Astrocyte (in vitro differentiated cells and primary cell): ENCODE measurements at regions not wholly inside any gene's neighbourhood (a gene's known extent, or its start where the extent isn't known, plus 50 kb on each side); places are given as distances from the start of the nearest gene placed in this dataset.
A peak's percentile ranks its signal among the peaks of the same experiment; 100 is the strongest.

Experiments
- DNase-seq: peaks from one replicate; pipeline ENCODE4 v3.0.0-alpha.2; 2010; ENCODE audit warnings: low read depth
- FAIRE-seq: peaks from 2 replicates; lab custom pipeline; 2011; peaks lifted over from hg19 to GRCh38; lab: Jason Lieb, UNC
- H2AFZ ChIP-seq: 2 replicates; pipeline ENCODE4 v1.6.0; 2012; ENCODE audit warnings: low read depth, low read length, inconsistent platforms
- H3K27ac ChIP-seq: 2 replicates; pipeline ENCODE4 v1.5.1; 2011; ENCODE audit warnings: low read depth, low read length, inconsistent platforms
- H3K27me3 ChIP-seq: 2 replicates; pipeline ENCODE4 v1.6.0; 2011; ENCODE audit warnings: low read length, inconsistent platforms; ENCODE audit not compliant: insufficient read depth
- H3K36me3 ChIP-seq: 2 replicates; pipeline ENCODE4 v1.5.1; 2011; ENCODE audit warnings: low read length, inconsistent platforms; ENCODE audit not compliant: insufficient read depth
- H3K4me1 ChIP-seq: 2 replicates; pipeline ENCODE4 v1.5.1; 2011; ENCODE audit warnings: low read length, inconsistent platforms; ENCODE audit not compliant: insufficient read depth
- H3K4me2 ChIP-seq: 2 replicates; pipeline ENCODE4 v1.6.0; 2012; ENCODE audit warnings: low read length, inconsistent platforms
- H3K4me3 ChIP-seq: 2 replicates; pipeline ENCODE4 v1.5.1; 2011; ENCODE audit warnings: low read depth, mild to moderate bottlenecking, low read length, inconsistent platforms; ENCODE audit not compliant: insufficient read depth
- H3K79me2 ChIP-seq: 2 replicates; pipeline ENCODE4 v1.6.0; 2012; ENCODE audit warnings: mild to moderate bottlenecking, low read length, inconsistent platforms; ENCODE audit not compliant: insufficient read depth
- H3K9ac ChIP-seq: 2 replicates; pipeline ENCODE4 v1.6.0; 2012; ENCODE audit warnings: mild to moderate bottlenecking, low read length, inconsistent platforms
- H3K9me3 ChIP-seq: 2 replicates; pipeline ENCODE4 v1.5.1; 2012; ENCODE audit warnings: low read depth, mild to moderate bottlenecking, low read length, inconsistent platforms; ENCODE audit not compliant: insufficient read depth
- H4K20me1 ChIP-seq: 2 replicates; pipeline ENCODE4 v1.6.0; 2012; ENCODE audit warnings: low read length, inconsistent platforms; ENCODE audit not compliant: insufficient read depth
- H3K27ac Mint-ChIP-seq: one replicate; pipeline ENCODE4 v1.8.0; 2021; ENCODE audit warnings: mild to moderate bottlenecking, mixed read lengths; ENCODE audit not compliant: unreplicated experiment
- H3K27me3 Mint-ChIP-seq: one replicate; pipeline ENCODE4 v1.8.0; 2021; ENCODE audit warnings: low read depth, mixed read lengths; ENCODE audit not compliant: unreplicated experiment
- H3K36me3 Mint-ChIP-seq: one replicate; pipeline ENCODE4 v1.8.0; 2021; ENCODE audit warnings: low read depth, mixed read lengths; ENCODE audit not compliant: unreplicated experiment
- H3K4me1 Mint-ChIP-seq: one replicate; pipeline ENCODE4 v1.8.0; 2021; ENCODE audit warnings: low read depth, mixed read lengths; ENCODE audit not compliant: unreplicated experiment
- H3K4me3 Mint-ChIP-seq: one replicate; pipeline ENCODE4 v1.8.0; 2021; ENCODE audit warnings: mild to moderate bottlenecking, moderate library complexity, mixed read lengths; ENCODE audit not compliant: unreplicated experiment
- H3K9me3 Mint-ChIP-seq: one replicate; pipeline ENCODE4 v1.8.0; 2021; ENCODE audit warnings: mild to moderate bottlenecking, mixed read lengths; ENCODE audit not compliant: unreplicated experiment
- EZH2 ChIP-seq: IDR thresholded peaks from 2 replicates; pipeline ENCODE4 v1.6.1; 2012; ENCODE audit warnings: mild to moderate bottlenecking, low read length, inconsistent platforms; ENCODE audit not compliant: insufficient read depth
- TF ChIP-seq, protein P1 (sequence below): IDR thresholded peaks from 2 replicates; pipeline ENCODE4 v1.5.1; 2011; ENCODE audit warnings: low read depth, mild to moderate bottlenecking, inconsistent platforms, low read length, moderate library complexity; ENCODE audit not compliant: insufficient read depth

DNA sequence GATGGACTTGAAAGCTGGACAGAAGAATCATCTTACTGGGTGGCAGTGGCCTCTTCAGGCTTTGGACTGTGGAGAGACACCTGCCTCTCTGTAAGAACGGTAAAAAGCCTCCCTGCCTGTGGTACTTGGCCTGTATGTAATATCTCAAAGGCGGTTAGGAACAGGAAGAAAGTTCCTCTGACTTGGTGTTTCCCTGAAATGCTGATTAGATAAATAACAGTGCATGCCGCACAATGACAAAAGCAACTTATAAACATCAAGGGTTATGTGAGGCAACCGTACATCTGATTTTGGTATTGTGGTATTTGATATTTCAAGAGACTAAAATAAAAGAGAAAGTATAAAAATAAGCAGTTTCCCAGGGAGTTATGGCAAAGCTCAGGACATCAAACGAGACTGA is 92.4 kb upstream of the SORBS2 start:
- H3K4me1 ChIP-seq, result no peaks in the 10 kb centered on the region
- no peak for FAIRE-seq

DNA sequence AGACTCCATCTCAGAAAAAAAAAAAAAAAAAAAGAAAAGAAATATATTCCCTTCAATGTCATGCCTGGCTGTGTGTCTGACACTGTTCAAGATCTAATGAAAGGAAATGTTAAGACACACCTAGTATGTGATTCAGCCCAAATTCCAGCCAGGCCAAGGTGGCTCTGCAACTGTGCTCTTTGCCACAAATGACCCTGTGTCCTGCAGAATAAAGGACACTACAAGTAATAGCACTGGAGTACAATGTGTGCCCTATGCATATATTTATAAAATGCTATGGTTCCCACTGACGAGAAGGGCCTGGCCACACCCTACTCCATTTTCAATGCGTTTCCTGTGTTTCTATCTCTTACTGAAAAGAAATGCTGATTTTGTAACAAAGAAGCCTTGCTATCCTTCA is 98.0 kb upstream of the SORBS2 start:
- H3K4me1 Mint-ChIP-seq, result peaks cover 11% of the 10 kb centered on the region
- no peaks in the 10 kb centered on the region for H3K79me2 ChIP-seq
- no peak overlapping the region for H3K4me3 ChIP-seq
- FAIRE-seq (no peak), DNase-seq (no peak)
- H3K4me1 ChIP-seq, result peaks cover 11% of the 10 kb centered on the region
- H3K36me3 ChIP-seq, result no peaks in the 10 kb centered on the region
- no peaks in the 10 kb centered on the region for H4K20me1 ChIP-seq
- no peaks in the 10 kb centered on the region for H3K9me3 Mint-ChIP-seq
- TF ChIP-seq EZH2, result no peak
- TF ChIP-seq, protein P1, sequence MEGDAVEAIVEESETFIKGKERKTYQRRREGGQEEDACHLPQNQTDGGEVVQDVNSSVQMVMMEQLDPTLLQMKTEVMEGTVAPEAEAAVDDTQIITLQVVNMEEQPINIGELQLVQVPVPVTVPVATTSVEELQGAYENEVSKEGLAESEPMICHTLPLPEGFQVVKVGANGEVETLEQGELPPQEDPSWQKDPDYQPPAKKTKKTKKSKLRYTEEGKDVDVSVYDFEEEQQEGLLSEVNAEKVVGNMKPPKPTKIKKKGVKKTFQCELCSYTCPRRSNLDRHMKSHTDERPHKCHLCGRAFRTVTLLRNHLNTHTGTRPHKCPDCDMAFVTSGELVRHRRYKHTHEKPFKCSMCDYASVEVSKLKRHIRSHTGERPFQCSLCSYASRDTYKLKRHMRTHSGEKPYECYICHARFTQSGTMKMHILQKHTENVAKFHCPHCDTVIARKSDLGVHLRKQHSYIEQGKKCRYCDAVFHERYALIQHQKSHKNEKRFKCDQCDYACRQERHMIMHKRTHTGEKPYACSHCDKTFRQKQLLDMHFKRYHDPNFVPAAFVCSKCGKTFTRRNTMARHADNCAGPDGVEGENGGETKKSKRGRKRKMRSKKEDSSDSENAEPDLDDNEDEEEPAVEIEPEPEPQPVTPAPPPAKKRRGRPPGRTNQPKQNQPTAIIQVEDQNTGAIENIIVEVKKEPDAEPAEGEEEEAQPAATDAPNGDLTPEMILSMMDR, result no peak
- no peak overlapping the region for H3K27ac Mint-ChIP-seq
- H3K27ac ChIP-seq, result no peak overlapping the region
- no peak overlapping the region for H3K4me3 Mint-ChIP-seq
- no peaks in the 10 kb centered on the region for H3K27me3 Mint-ChIP-seq
- H3K9ac ChIP-seq, result no peak overlapping the region
- H3K4me2 ChIP-seq, result no peak overlapping the region
- peaks cover 8% of the 10 kb centered on the region for H3K27me3 ChIP-seq
- no peaks in the 10 kb centered on the region for H3K36me3 Mint-ChIP-seq
- H2AFZ ChIP-seq, result no peak overlapping the region
- no peaks in the 10 kb centered on the region for H3K9me3 ChIP-seq

More for the DNA sequence above, 92.4 kb upstream of the SORBS2 start:
- Histone ChIP-seq H3K36me3 (no peaks in the 10 kb centered on the region), H4K20me1 (no peaks in the 10 kb centered on the region), H3K9me3 (no peaks in the 10 kb centered on the region), H2AFZ (no peak overlapping the region), H3K9ac (no peak overlapping the region), H3K27me3 (no peaks in the 10 kb centered on the region), H3K4me2 (no peak overlapping the region), H3K27ac (no peak overlapping the region), H3K4me3 (no peak overlapping the region), H3K79me2 (no peaks in the 10 kb centered on the region)
- H3K9me3 Mint-ChIP-seq, result no peaks in the 10 kb centered on the region
- H3K4me1 Mint-ChIP-seq, result no peaks in the 10 kb centered on the region
- H3K4me3 Mint-ChIP-seq, result no peak overlapping the region
- H3K27ac Mint-ChIP-seq, result no peak overlapping the region
- TF ChIP-seq, protein P1, result no peak
- no peak for TF ChIP-seq EZH2
- H3K27me3 Mint-ChIP-seq, result no peaks in the 10 kb centered on the region
- no peaks in the 10 kb centered on the region for H3K36me3 Mint-ChIP-seq
- DNase-seq, result no peak

DNA sequence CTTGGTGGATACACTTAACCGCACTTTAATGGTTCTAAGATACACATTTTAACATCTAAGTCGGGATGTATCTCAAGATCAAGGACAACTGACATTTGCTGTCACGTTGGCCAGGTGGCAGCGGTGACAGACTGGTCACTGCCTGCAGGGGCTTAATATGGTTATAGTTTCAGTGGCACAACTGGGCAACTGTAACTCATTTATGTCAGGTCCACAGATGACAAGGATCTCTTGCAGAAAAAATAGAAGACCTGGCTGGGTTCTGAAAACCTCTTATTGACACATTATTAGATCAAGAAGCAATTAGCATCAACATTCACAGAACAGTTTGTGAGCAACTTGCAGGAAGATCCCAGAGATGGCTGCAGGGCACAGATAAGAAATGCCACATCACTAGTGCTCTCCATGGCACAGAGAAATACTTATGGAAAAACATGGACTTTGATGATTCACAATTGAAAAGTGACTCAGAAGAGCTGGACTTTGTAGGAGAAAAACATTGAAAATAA is 99.6 kb upstream of the SORBS2 start:
- Mint-ChIP-seq H3K27me3 (no peaks in the 10 kb centered on the region), H3K36me3 (no peaks in the 10 kb centered on the region), H3K4me3 (no peak overlapping the region), H3K4me1 (peaks cover 13% of the 10 kb centered on the region), H3K9me3 (peaks cover 3% of the 10 kb centered on the region), H3K27ac (no peak overlapping the region)
- peaks cover 8% of the 10 kb centered on the region for H3K27me3 ChIP-seq
- H3K4me1 ChIP-seq, result peaks cover 19% of the 10 kb centered on the region
- DNase-seq (peak; percentile 25), FAIRE-seq (peak; percentile 74)
- H3K9me3 ChIP-seq, result no peaks in the 10 kb centered on the region
- no peaks in the 10 kb centered on the region for H4K20me1 ChIP-seq
- no peaks in the 10 kb centered on the region for H3K79me2 ChIP-seq
- TF ChIP-seq, protein P1, result no peak
- TF ChIP-seq EZH2, result no peak
- H3K9ac ChIP-seq, result no peak overlapping the region
- no peaks in the 10 kb centered on the region for H3K36me3 ChIP-seq
- no peak overlapping the region for H3K4me3 ChIP-seq
- H2AFZ ChIP-seq, result no peak overlapping the region
- no peak overlapping the region for H3K27ac ChIP-seq
- H3K4me2 ChIP-seq, result no peak overlapping the region
